ENCODE measurements at regions not wholly inside any gene's neighbourhood (a gene's known extent, or its start where the extent isn't known, plus 50 kb on each side); places are given as distances from the start of the nearest gene placed in this dataset.
A peak's percentile ranks its signal among the peaks of the same experiment; 100 is the strongest.

GRCh38 chr20:40866056-40866455 lies 162.6 kb upstream of the TOP1 start:
- ChIA-PET CTCF (ENCODE audit: partially characterized antibody) (no interaction called here), POLR2A (ENCODE audit: partially characterized antibody) (no interaction called here)
- no peak overlapping the region for H3K9ac ChIP-seq (replicated peaks in 1 of 4; ENCODE audit: extremely low read depth in 1 of 4, low read depth in 3 of 4, low read length in 3 of 4)
- H2AK5ac ChIP-seq (ENCODE audit: low read depth, low read length), result no peak overlapping the region
- no peak overlapping the region for H2BK120ac ChIP-seq (replicated peaks; ENCODE audit: low read depth, low read length)
- no peaks in the 10 kb centered on the region; the same call in 1 of the 2 replicates for H3K23me2 ChIP-seq (ENCODE audit: low read depth, low read length)
- no peak overlapping the region for H2BK15ac ChIP-seq (ENCODE audit: low read length)
- no peaks in the 10 kb centered on the region for H4K20me1 ChIP-seq (replicated peaks in 1 of 2; ENCODE audit: control insufficient read depth in 1 of 2, insufficient read depth in 2 of 2, low read length in 2 of 2)
- H3K56ac ChIP-seq (replicated peaks; ENCODE audit: insufficient read length, low read depth, low read length), result no peak overlapping the region
- H4K91ac ChIP-seq (replicated peaks; ENCODE audit: insufficient read length, low read length), result no peak overlapping the region
- H3K27ac ChIP-seq (ENCODE audit: low read depth, low read length), result no peak overlapping the region
- H3K4ac ChIP-seq (replicated peaks; ENCODE audit: insufficient read length, low read depth, low read length), result no peak overlapping the region
- WGBS, 2 experiments (ENCODE audit: extremely low coverage in 1 of 2, insufficient coverage in 1 of 2, insufficient read length in 1 of 2, insufficient replicate concordance in 2 of 2, low coverage in 1 of 2, low lambda C conversion rate in 2 of 2, missing lambda C conversion rate in 1 of 2), result 93% methylated on average over 1 of the region's 1 CpG; no CpG with 5 or more reads in 1 of the 2 experiments
- H3K79me1 ChIP-seq (ENCODE audit: low read depth, low read length), result no peaks in the 10 kb centered on the region
- H3K14ac ChIP-seq (ENCODE audit: insufficient read length), result no peak overlapping the region
- no peaks in the 10 kb centered on the region for H3K36me3 ChIP-seq (ENCODE audit: control insufficient read depth in 2 of 4, insufficient read depth in 4 of 4, low read length in 3 of 4)
- no peak overlapping the region for H3K4me3 ChIP-seq (ENCODE audit: extremely low read depth in 1 of 4, insufficient read depth in 2 of 4, low read depth in 3 of 4, low read length in 4 of 4)
- peak overlapping the region; percentile 20; the same call in 1 of the 2 replicates for H4K8ac ChIP-seq (ENCODE audit: extremely low read depth, insufficient read depth, low read length)
- DNase-seq (ENCODE audit: low read depth in 1 of 2, low spot score in 2 of 2), result no peak
- H3K27me3 ChIP-seq (replicated peaks in 1 of 4; ENCODE audit: control insufficient read depth in 3 of 4, extremely low read depth in 1 of 4, insufficient read depth in 3 of 4, low read length in 3 of 4), result no peaks in the 10 kb centered on the region
- no peak overlapping the region for H2BK5ac ChIP-seq (ENCODE audit: low read depth, low read length)
- H3K18ac ChIP-seq (ENCODE audit: extremely low read depth, low read length), result no peak overlapping the region
- FAIRE-seq, result no peak
- no peaks in the 10 kb centered on the region for H3K9me3 ChIP-seq (ENCODE audit: insufficient read depth in 2 of 2, low read depth in 1 of 2, low read length in 1 of 2)
- no peak overlapping the region for H2BK20ac ChIP-seq (ENCODE audit: low read length)
- H4K5ac ChIP-seq (ENCODE audit: insufficient read length, low read depth, low read length), result no peak overlapping the region
- H3K4me1 ChIP-seq (replicated peaks in 1 of 4; ENCODE audit: control insufficient read depth in 3 of 4, insufficient read depth in 4 of 4, low read length in 3 of 4), result peaks cover 0 to 4% (median 1%) of the 10 kb centered on the region in 4 experiments; a peak in 3 of 7 replicates
- no peak overlapping the region for H2AFZ ChIP-seq (ENCODE audit: low read length)
- H3K4me2 ChIP-seq (ENCODE audit: insufficient read depth in 1 of 2, low read depth in 2 of 2, low read length in 2 of 2), result no peak overlapping the region
- H2BK12ac ChIP-seq (ENCODE audit: low read depth, low read length), result no peak overlapping the region
- no peaks in the 10 kb centered on the region for H3K79me2 ChIP-seq (ENCODE audit: control insufficient read depth in 1 of 2, insufficient read depth in 2 of 2, low read length in 2 of 2)
- no peak overlapping the region for H3K23ac ChIP-seq (ENCODE audit: insufficient read length)
- no peak for TF ChIP-seq SP1 (IDR thresholded peaks at IDR 0.05; ENCODE audit: low read depth, low read length)
- no peak for TF ChIP-seq POLR2AphosphoS5 (IDR thresholded peaks at IDR 0.05; ENCODE audit: low read depth, low read length)
- no peak for TF ChIP-seq SAP30 (IDR thresholded peaks at IDR 0.05; ENCODE audit: insufficient read depth, insufficient replicate concordance, low read length)
- TF ChIP-seq SP4 (IDR thresholded peaks at IDR 0.05; ENCODE audit: low read length), result no peak
- TF ChIP-seq HDAC2 (IDR thresholded peaks at IDR 0.05; ENCODE audit: borderline replicate concordance in 1 of 2, low read depth in 2 of 2, low read length in 2 of 2), result no peak
- TF ChIP-seq KDM4A (IDR thresholded peaks at IDR 0.05; ENCODE audit: low read depth, low read length, severe bottlenecking), result no peak
- no peak for TF ChIP-seq SRF (IDR thresholded peaks at IDR 0.05; ENCODE audit: low read depth, low read length)
- no peak for TF ChIP-seq JUN (IDR thresholded peaks at IDR 0.05; ENCODE audit: low read depth, low read length)
- TF ChIP-seq CHD2 (IDR thresholded peaks at IDR 0.05; ENCODE audit: low read length), result no peak
- TF ChIP-seq RBBP5 (IDR thresholded peaks at IDR 0.05; ENCODE audit: borderline replicate concordance, low read depth, low read length), result no peak
- no peak for TF ChIP-seq JUND (IDR thresholded peaks at IDR 0.05; ENCODE audit: low read length)
- no peak for TF ChIP-seq CTCF (IDR thresholded peaks at IDR 0.05; ENCODE audit: control extremely low read depth in 1 of 3, insufficient read depth in 1 of 3, low read depth in 1 of 3, low read length in 3 of 3)
- TF ChIP-seq BRCA1 (IDR thresholded peaks at IDR 0.05; ENCODE audit: low read depth, low read length), result no peak
